HG03039 (cell line): ENCODE measurements at regions not wholly inside any gene's neighbourhood (a gene's known extent, or its start where the extent isn't known, plus 50 kb on each side); places are given as distances from the start of the nearest gene placed in this dataset.

Experiments used
- ATAC-seq: cut with Tn5 transposase; IDR thresholded peaks from one replicate; pipeline ENCODE4 v1.9.1; 2021; ENCODE audit warnings: mild to moderate bottlenecking, moderate library complexity; ENCODE audit not compliant: unreplicated experiment

- ATAC-seq = no peak
These were observed 566.9 kb upstream of the CDH6 start for GRCh38 chr5:30626557-30626956.

DNA sequence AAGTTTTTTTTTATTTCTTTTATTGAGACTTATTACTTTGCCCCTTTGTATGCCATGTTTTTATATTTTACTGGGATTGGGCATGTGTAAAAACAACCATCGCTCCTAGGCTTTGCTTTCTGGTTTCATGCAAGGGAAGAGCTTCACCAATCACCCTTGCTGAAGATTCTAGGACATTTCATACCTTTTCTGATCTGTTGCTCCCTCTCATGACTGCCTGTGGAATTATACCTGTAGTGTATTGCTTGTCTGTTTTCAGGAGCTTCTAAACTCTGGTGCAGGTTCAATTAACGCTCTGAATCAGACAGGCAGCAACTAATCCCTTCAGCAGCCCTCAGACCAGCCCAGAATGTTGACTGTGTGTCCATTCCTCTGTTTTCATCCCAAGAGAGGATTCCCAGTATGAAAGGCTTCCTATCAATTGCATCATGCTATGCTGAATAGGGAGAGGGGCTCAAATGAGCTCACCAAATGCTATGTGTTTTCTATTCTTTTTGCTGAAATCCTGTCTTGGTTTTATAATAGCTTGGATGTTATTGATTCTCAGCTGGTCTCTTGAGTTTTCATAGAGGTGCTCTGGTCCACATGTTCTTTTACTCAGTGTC is 572.9 kb upstream of the CDH6 start:
- no peak for ATAC-seq

GRCh38 chr5:30608501-30608900 is 585.0 kb upstream of the CDH6 start:
- no peak for ATAC-seq

GRCh38 chr5:30607301-30607894 is 586.1 kb upstream of the CDH6 start:
- ATAC-seq = no peak

GRCh38 chr5:30605693-30606268 is 587.7 kb upstream of the CDH6 start:
- ATAC-seq = no peak

- ATAC-seq = no peak
These were observed 588.7 kb upstream of the CDH6 start for GRCh38 chr5:30604648-30605262.

DNA sequence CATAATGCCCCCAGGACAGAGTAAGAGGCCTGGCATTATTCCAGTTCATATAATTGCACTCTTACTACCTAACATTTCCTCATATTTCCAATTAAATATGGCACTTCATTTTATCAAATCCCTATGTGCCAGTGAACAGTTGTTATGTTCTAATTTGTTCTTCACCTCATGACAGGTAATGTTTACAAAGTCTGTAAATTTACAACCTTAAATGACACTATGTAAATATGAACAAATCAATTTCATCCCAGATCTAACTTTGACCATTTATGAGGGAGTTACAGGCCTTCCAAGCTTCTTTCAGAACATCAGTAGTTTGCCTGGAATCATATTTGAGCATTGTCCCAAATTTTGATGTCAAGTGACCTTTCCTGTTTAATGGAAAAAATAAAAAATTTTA is 592.6 kb upstream of the CDH6 start:
- no peak for ATAC-seq

- ATAC-seq = no peak
These were observed 596.9 kb upstream of the CDH6 start for GRCh38 chr5:30596495-30597064.

- ATAC-seq = no peak
These were observed 599.2 kb upstream of the CDH6 start for GRCh38 chr5:30594331-30594730.

GRCh38 chr5:30592833-30593232 is 600.7 kb upstream of the CDH6 start:
- no peak for ATAC-seq

- ATAC-seq = no peak
These were observed 612.1 kb upstream of the CDH6 start for GRCh38 chr5:30581198-30581935.

DNA sequence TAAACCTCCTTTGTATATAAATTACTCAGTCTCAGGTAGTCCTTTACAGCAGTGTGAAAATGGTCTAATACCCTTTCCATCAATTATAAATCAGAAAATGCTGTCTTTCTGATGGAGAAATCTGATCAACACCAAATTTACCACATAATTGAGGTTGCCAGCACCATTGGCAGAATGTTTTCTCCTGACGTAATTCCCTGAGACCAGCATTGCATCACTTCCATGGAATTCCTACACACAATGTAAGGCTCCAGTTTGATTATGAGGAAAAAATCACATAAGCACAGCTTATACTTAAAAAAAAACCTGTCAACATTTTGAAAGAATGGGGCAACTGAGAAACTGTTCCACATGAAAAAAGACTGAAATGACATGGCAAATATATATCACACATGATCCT is 618.7 kb upstream of the CDH6 start:
- no peak for ATAC-seq

GRCh38 chr5:30572279-30572678 is 621.2 kb upstream of the CDH6 start:
- no peak for ATAC-seq

DNA sequence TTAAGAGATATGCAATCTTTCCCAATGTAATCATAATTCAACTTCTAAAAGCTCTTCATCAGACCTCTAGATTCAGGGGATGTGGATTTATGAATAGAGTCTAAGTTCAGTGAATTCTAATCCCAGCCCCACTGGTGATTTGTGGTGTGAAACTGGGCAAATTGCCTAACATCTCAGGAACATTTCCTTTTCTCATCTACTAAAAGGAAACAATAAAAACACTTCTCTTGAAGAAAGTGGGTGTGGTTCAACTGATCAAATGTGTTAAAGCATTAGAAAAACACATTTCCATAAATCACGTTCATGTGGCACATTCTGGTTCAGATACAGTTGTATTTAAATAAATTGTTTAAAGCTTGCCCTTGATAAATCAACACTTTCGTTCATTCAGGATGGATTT is 631.7 kb upstream of the CDH6 start:
- ATAC-seq = no peak

DNA sequence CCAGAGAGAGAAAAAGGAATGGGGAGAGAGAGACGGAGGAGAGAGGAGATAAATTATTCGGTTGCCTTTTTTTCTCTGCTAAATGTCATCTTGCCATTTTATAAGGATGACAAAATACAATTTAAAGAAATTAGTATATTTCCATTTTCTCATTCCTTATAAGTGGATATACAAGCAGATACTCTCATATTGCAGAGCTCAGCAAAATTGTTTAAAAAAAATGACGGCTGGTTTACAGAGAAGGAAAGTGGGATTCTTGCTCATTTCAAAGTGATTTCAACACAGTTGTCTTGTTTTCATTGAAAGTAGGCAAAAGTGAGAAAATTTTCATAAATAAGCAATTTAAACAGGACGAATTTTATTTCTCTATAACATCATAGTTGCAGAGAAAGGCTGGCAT is 641.9 kb upstream of the CDH6 start:
- ATAC-seq = no peak

DNA sequence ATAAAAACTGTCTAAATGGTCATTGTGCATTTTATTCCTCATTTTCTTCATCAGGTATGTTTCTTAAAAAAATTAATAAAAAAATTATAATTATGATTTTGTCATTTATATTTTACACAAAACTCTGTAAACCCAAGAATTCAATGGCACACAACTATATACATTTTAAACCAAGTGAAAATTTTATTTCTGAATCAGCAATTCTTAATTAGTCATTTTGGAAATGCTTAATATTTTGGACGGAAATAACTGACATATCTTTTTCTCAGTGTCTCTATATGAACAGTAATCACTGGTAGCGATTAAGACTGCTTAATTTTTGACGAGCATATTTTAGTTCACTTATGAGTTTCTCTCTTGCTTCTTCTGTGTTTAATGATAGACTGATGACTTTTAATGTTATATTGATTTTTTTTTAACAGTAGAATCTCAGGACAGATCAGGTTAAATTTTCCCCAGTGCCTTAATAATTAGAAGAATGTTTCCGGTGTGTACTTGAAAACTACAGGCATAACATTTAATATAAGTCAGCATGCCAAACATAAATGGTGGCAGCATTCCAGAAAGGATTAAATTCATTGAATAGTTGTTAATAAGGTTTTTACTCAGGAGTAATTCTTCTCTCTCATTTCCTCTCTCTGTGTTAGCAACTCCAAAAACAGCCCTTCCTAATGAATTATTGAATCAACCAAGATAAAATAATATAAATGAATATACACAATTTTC is 644.7 kb upstream of the CDH6 start:
- ATAC-seq = no peak

- no peak for ATAC-seq
These were observed 653.3 kb upstream of the CDH6 start for GRCh38 chr5:30540150-30540549.

DNA sequence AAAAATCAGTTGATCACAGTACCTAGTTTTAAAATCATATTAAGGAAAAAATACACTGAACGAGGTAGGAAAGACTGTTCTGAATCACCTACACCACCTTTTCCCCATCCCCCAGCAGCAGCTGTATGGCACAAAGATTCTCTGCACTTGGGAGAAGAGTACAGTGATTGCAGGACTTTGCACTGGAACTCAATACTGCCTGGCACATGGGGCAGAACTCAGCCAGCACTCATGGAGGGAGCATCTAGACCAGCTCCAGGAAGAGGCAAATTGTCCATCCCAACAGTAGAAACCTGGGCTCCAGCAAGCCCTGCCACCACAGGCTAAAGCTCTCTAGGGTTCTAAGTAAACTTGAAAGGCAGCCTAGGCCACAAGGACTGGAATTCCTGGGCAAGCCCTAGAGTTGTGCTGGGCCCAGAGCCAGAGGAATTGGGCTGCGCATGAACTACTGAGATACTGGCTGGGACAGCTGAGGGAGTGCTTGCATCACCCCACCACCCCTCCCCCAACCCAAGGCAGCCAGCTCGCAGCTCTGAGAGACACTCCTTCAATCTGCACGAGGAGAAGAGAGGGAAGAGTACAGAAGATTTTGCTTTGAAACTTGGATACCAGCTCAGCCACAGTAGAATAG is 654.4 kb upstream of the CDH6 start:
- no peak for ATAC-seq

DNA sequence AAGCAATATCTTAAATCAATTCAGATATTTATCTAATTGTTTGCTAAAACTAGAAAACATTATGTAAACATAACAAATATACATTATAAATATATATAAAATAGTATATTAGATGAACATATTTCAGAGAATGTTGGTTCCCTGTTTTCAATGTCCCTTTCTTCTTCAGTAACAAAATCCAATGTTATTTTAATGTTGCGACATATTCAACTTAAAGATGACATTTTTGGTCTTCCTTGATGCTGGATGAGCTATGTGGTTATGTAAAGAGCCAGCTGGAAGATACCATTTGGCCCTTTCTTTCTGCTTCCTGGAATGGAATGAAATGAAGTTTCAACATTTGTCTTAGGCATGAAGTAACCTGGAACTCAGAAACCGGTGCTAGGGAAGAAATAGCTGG is 668.1 kb upstream of the CDH6 start:
- no peak for ATAC-seq

GRCh38 chr5:30524428-30524827 is 669.1 kb upstream of the CDH6 start:
- no peak for ATAC-seq
